ENCODE measurements at regions not wholly inside any gene's neighbourhood (a gene's known extent, or its start where the extent isn't known, plus 50 kb on each side); places are given as distances from the start of the nearest gene placed in this dataset.

- POLR2A ChIA-PET (ENCODE audit: low non-redundant PET), result no interaction called here
- no TSS peak for BruUV-seq (replicated peaks)
- Histone ChIP-seq H3K27ac (ENCODE audit: low read depth, low read length, poor library complexity, severe bottlenecking) (no peak overlapping the region), H3K27me3 (replicated peaks; ENCODE audit: insufficient read depth, low read depth, low read length, poor library complexity) (no peaks in the 10 kb centered on the region), H3K9me3 (ENCODE audit: low read depth, low read length, poor library complexity, severe bottlenecking) (no peaks in the 10 kb centered on the region), H3K36me3 (ENCODE audit: insufficient read depth, low read length, poor library complexity, severe bottlenecking) (no peaks in the 10 kb centered on the region), H3K4me1 (ENCODE audit: insufficient read depth, low read length, poor library complexity, severe bottlenecking) (no peaks in the 10 kb centered on the region), H3K4me3 (ENCODE audit: low read depth, low read length, poor library complexity, severe bottlenecking) (no peak overlapping the region)
- TF ChIP-seq CTCF (conservative IDR thresholded peaks at IDR 0.05; ENCODE audit: low read depth, low read length), result no peak
- TF ChIP-seq EZH2 (IDR thresholded peaks at IDR 0.05; ENCODE audit: borderline replicate concordance, low read depth, low read length, poor library complexity, severe bottlenecking), result no peak
- intact Hi-C loops (cut with micrococcal nuclease; ENCODE audit: unreplicated experiment), result loop anchor here (5.0 kb wide), 1 partner anchor 91 kb away; no protein-coding TSS in a partner anchor
- peak; percentile 61 for DNase-seq (ENCODE audit: low spot score)
- CTCF ChIA-PET, result no interaction called here
Measured at GRCh38 chr5:119873611-119874010, 244.3 kb downstream of the FAM170A start.

- no peak overlapping the region for H3K27ac ChIP-seq (ENCODE audit: low read depth, low read length, poor library complexity, severe bottlenecking)
- DNase-seq (ENCODE audit: low spot score), result no peak
- no TSS peak for BruUV-seq (replicated peaks)
- no peak overlapping the region for H3K4me3 ChIP-seq (ENCODE audit: low read depth, low read length, poor library complexity, severe bottlenecking)
- peaks cover 8% of the 10 kb centered on the region for H3K27me3 ChIP-seq (replicated peaks; ENCODE audit: insufficient read depth, low read depth, low read length, poor library complexity)
- H3K4me1 ChIP-seq (ENCODE audit: insufficient read depth, low read length, poor library complexity, severe bottlenecking), result no peaks in the 10 kb centered on the region
- TF ChIP-seq EZH2 (IDR thresholded peaks at IDR 0.05; ENCODE audit: borderline replicate concordance, low read depth, low read length, poor library complexity, severe bottlenecking) (no peak), CTCF (conservative IDR thresholded peaks at IDR 0.05; ENCODE audit: low read depth, low read length) (no peak)
- POLR2A ChIA-PET (ENCODE audit: low non-redundant PET), result no interaction called here
- intact Hi-C loops (cut with micrococcal nuclease; ENCODE audit: unreplicated experiment), result no loop called here
- CTCF ChIA-PET, result no interaction called here
- H3K9me3 ChIP-seq (ENCODE audit: low read depth, low read length, poor library complexity, severe bottlenecking), result no peaks in the 10 kb centered on the region
- no peaks in the 10 kb centered on the region for H3K36me3 ChIP-seq (ENCODE audit: insufficient read depth, low read length, poor library complexity, severe bottlenecking)
Measured at GRCh38 chr5:119876522-119876921, 247.2 kb downstream of the FAM170A start.

- intact Hi-C loops (cut with micrococcal nuclease; ENCODE audit: unreplicated experiment), result no loop called here
- Histone ChIP-seq H3K36me3 (ENCODE audit: insufficient read depth, low read length, poor library complexity, severe bottlenecking) (no peaks in the 10 kb centered on the region), H3K9me3 (ENCODE audit: low read depth, low read length, poor library complexity, severe bottlenecking) (no peaks in the 10 kb centered on the region), H3K4me3 (ENCODE audit: low read depth, low read length, poor library complexity, severe bottlenecking) (no peak overlapping the region), H3K27me3 (replicated peaks; ENCODE audit: insufficient read depth, low read depth, low read length, poor library complexity) (peaks cover 8% of the 10 kb centered on the region), H3K27ac (ENCODE audit: low read depth, low read length, poor library complexity, severe bottlenecking) (no peak overlapping the region), H3K4me1 (ENCODE audit: insufficient read depth, low read length, poor library complexity, severe bottlenecking) (no peaks in the 10 kb centered on the region)
- no peak for DNase-seq (ENCODE audit: low spot score)
- CTCF ChIA-PET, result no interaction called here
- BruUV-seq (replicated peaks), result no TSS peak
- POLR2A ChIA-PET (ENCODE audit: low non-redundant PET), result no interaction called here
- TF ChIP-seq EZH2 (IDR thresholded peaks at IDR 0.05; ENCODE audit: borderline replicate concordance, low read depth, low read length, poor library complexity, severe bottlenecking), result no peak
- no peak for TF ChIP-seq CTCF (conservative IDR thresholded peaks at IDR 0.05; ENCODE audit: low read depth, low read length)
Measured at GRCh38 chr5:119878712-119879111, 249.4 kb downstream of the FAM170A start.
